A549 (cell line): ENCODE measurements at regions not wholly inside any gene's neighbourhood (a gene's known extent, or its start where the extent isn't known, plus 50 kb on each side); places are given as distances from the start of the nearest gene placed in this dataset.

Experiments
- ATAC-seq, 2 experiments: fragments of 200-7000 bp in 1 of 2; fragments of >200 bp in 1 of 2; cut with Nextera tagmentation in 1 of 2; cut with Tn5 transposase in 1 of 2; 3 replicates each; pipeline versions ENCODE4 v1.8.0 to v1.9.1; 2018 to 2020; ENCODE audit warnings: mild to moderate bottlenecking in 1 of 2, moderate library complexity in 1 of 2
- CTCF ChIA-PET: fragments of 300-600 bp; sonication (Branson Sonifier 250); formaldehyde crosslinking; extraction: SDS; loops from one replicate; lab custom pipeline; 2021; ENCODE audit warnings: antibody characterized with exemption, inconsistent platforms; lab: Yijun Ruan, JAX
- POLR2A ChIA-PET: fragments of 350-600 bp; formaldehyde crosslinking; extraction: SDS; loops from one replicate; lab custom pipeline; 2021; ENCODE audit warnings: antibody characterized with exemption, inconsistent platforms; lab: Yijun Ruan, JAX
- DNase-seq, 2 experiments: peaks; one replicate each; pipeline versions ENCODE4 v3.0.0 to v3.0.0-alpha.2; 2011 to 2016; ENCODE audit warnings: low read depth in 1 of 2, low spot score in 1 of 2
- FAIRE-seq: peaks from 2 replicates; lab custom pipeline; 2011; peaks lifted over from hg19 to GRCh38; lab: Jason Lieb, UNC
- H3K27ac ChIP-seq, 2 experiments: fragments of >200 bp; sonication (Bioruptor Twin); formaldehyde crosslinking; 3 replicates each; pipeline ENCODE4 v1.5.1; 2016 to 2017
- H3K4me1 ChIP-seq: fragments of >200 bp; sonication (Bioruptor Twin); formaldehyde crosslinking; 3 replicates; pipeline ENCODE4 v1.6.1; 2016
- H3K4me2 ChIP-seq: fragments of >200 bp; sonication (Bioruptor Twin); formaldehyde crosslinking; 3 replicates; pipeline ENCODE4 v1.6.1; 2016
- H3K4me3 ChIP-seq: fragments of >200 bp; sonication (Bioruptor Twin); formaldehyde crosslinking; 3 replicates; pipeline ENCODE4 v1.5.1; 2016
- H3K9me3 ChIP-seq: fragments of >200 bp; sonication (Bioruptor Twin); formaldehyde crosslinking; 3 replicates; pipeline ENCODE4 v1.6.1; 2016
- ATOH8 ChIP-seq: fragments of 250-450 bp; sonication (Bioruptor Pico); IDR thresholded peaks from 2 replicates; pipeline ENCODE4 v1.5.0; 2020; ENCODE audit warnings: low read depth, mild to moderate bottlenecking, moderate library complexity
- BCL3 ChIP-seq: fragments of >200 bp; sonication (Bioruptor Twin); formaldehyde crosslinking; IDR thresholded peaks from 3 replicates; pipeline ENCODE4 v1.6.1; 2016
- CBX2 ChIP-seq: fragments of 200-600 bp; sonication (generic); IDR thresholded peaks from 2 replicates; pipeline ENCODE4 v1.6.1; 2016; ENCODE audit warnings: low read depth, mild to moderate bottlenecking, borderline replicate concordance
- CBX8 ChIP-seq: fragments of 200-600 bp; sonication (generic); IDR thresholded peaks from 2 replicates; pipeline ENCODE4 v1.6.1; 2016
- CHD2 ChIP-seq: fragments of 150-350 bp; IDR thresholded peaks from 2 replicates; pipeline ENCODE4 v1.6.1; 2014; ENCODE audit warnings: low read length; ENCODE audit not compliant: partially characterized antibody
- CHD4 ChIP-seq: fragments of 200-600 bp; sonication (generic); IDR thresholded peaks from 2 replicates; pipeline ENCODE4 v1.6.1; 2016; ENCODE audit warnings: antibody characterized with exemption, mild to moderate bottlenecking, borderline replicate concordance
- EHF ChIP-seq: fragments of 250-450 bp; sonication (Bioruptor Pico); IDR thresholded peaks from 2 replicates; pipeline ENCODE4 v1.5.0; 2020; ENCODE audit warnings: mild to moderate bottlenecking
- ELK1 ChIP-seq: fragments of 150-350 bp; IDR thresholded peaks from 2 replicates; pipeline ENCODE4 v1.6.1; 2014; ENCODE audit warnings: low read depth, mild to moderate bottlenecking, low read length
- EP300 ChIP-seq, 2 experiments: fragments of >200 bp; sonication (Bioruptor Twin); formaldehyde crosslinking; IDR thresholded peaks; 2 replicates in 1 of 2; 3 replicates in 1 of 2; pipeline ENCODE4 v1.6.1; 2016 to 2017
- GATA3 ChIP-seq: IDR thresholded peaks from 2 replicates; pipeline ENCODE4 v1.6.1; 2012; ENCODE audit warnings: borderline replicate concordance
- HDAC2 ChIP-seq: fragments of 200-600 bp; sonication (generic); IDR thresholded peaks from 2 replicates; pipeline ENCODE4 v1.6.1; 2016
- HES2 ChIP-seq: fragments of >200 bp; sonication (Bioruptor Twin); formaldehyde crosslinking; IDR thresholded peaks from 2 replicates; pipeline ENCODE4 v1.6.1; 2016
- HEYL ChIP-seq: fragments of 250-450 bp; sonication (Bioruptor Pico); IDR thresholded peaks from 2 replicates; pipeline ENCODE4 v1.8.0; 2021; ENCODE audit warnings: mild to moderate bottlenecking, moderate library complexity
- HOXA7 ChIP-seq: fragments of 250-450 bp; sonication (Bioruptor Pico); IDR thresholded peaks from 2 replicates; pipeline ENCODE4 v1.5.0; 2020; ENCODE audit warnings: mild to moderate bottlenecking, moderate library complexity
- JUN ChIP-seq, 2 experiments: fragments of >200 bp; sonication (Bioruptor Twin); formaldehyde crosslinking; IDR thresholded peaks; 2 replicates in 1 of 2; 3 replicates in 1 of 2; pipeline ENCODE4 v1.6.1; 2016 to 2017
- KDM1A ChIP-seq: fragments of 200-600 bp; sonication (generic); IDR thresholded peaks from 2 replicates; pipeline ENCODE4 v1.6.1; 2016; ENCODE audit warnings: low read depth, mild to moderate bottlenecking
- KDM5A ChIP-seq: fragments of 200-600 bp; sonication (generic); IDR thresholded peaks from 2 replicates; pipeline ENCODE4 v1.6.1; 2016; ENCODE audit warnings: antibody characterized with exemption, mild to moderate bottlenecking
- MAFK ChIP-seq: fragments of 450-650 bp; IDR thresholded peaks from 2 replicates; pipeline ENCODE4 v1.6.1; 2014; ENCODE audit not compliant: partially characterized antibody
- NR3C1 ChIP-seq: fragments of >200 bp; sonication (Bioruptor Twin); formaldehyde crosslinking; IDR thresholded peaks from 3 replicates; pipeline ENCODE4 v1.6.1; 2017
- PHF8 ChIP-seq: fragments of 200-600 bp; sonication (generic); IDR thresholded peaks from 2 replicates; pipeline ENCODE4 v1.6.1; 2016; ENCODE audit warnings: low read depth, mild to moderate bottlenecking, antibody characterized with exemption, moderate library complexity, borderline replicate concordance
- RARB ChIP-seq: fragments of 250-450 bp; sonication (Bioruptor Pico); IDR thresholded peaks from 2 replicates; pipeline ENCODE4 v1.8.0; 2021; ENCODE audit warnings: mild to moderate bottlenecking, moderate library complexity
- ZSCAN20 ChIP-seq: fragments of 250-450 bp; sonication (Bioruptor Pico); IDR thresholded peaks from 2 replicates; pipeline ENCODE4 v1.8.0; 2022; ENCODE audit warnings: mild to moderate bottlenecking, moderate library complexity
- WGBS: methylation state at CpG from one replicate; pipeline ENCODE4 v1.1.6; 2017; ENCODE audit errors: missing lambda C conversion rate; 5-methylcytosine and 5-hydroxymethylcytosine counted together

- no peak overlapping the region for H3K4me2 ChIP-seq
- H3K9me3 ChIP-seq = no peaks in the 10 kb centered on the region
- no peak overlapping the region for H3K27ac ChIP-seq
- 44% methylated on average over 3 of the region's 3 CpGs for WGBS
- ChIA-PET CTCF (no interaction called here), POLR2A (no interaction called here)
- no peak overlapping the region for H3K4me3 ChIP-seq
- no peak for ATAC-seq
- no peak for DNase-seq
- TF ChIP-seq EP300 (IDR thresholded peaks at IDR 0.05) (no peak), CBX8 (no peak), MAFK (no peak), PHF8 (no peak), CHD4 (no peak), ZSCAN20 (no peak), KDM5A (no peak), CBX2 (no peak), ATOH8 (CRISPR knock-in tag) (no peak), HEYL (CRISPR knock-in tag) (no peak)
- no peaks in the 10 kb centered on the region for H3K4me1 ChIP-seq
- FAIRE-seq = no peak
Measured at GRCh38 chr12:59890896-59891579, 295.2 kb downstream of the SLC16A7 start.

GRCh38 chr12:59895166-59895775 is 299.4 kb downstream of the SLC16A7 start:
- ChIA-PET CTCF (no interaction called here), POLR2A (no interaction called here)
- H3K4me2 ChIP-seq = no peak overlapping the region
- no peaks in the 10 kb centered on the region for H3K9me3 ChIP-seq
- no peak for TF ChIP-seq EHF
- TF ChIP-seq KDM1A = no peak
- TF ChIP-seq KDM5A = no peak
- TF ChIP-seq CHD2 = no peak
- TF ChIP-seq GATA3 = no peak
- no peak for TF ChIP-seq RARB (CRISPR knock-in tag)
- no peak for TF ChIP-seq CBX2
- no peak for TF ChIP-seq HES2
- no peak for TF ChIP-seq JUN (IDR thresholded peaks at IDR 0.05)
- no peak for TF ChIP-seq BCL3
- no peak for TF ChIP-seq ELK1
- TF ChIP-seq HDAC2 = no peak
- ATAC-seq = no peak
- H3K27ac ChIP-seq = no peak overlapping the region
- no peak overlapping the region for H3K4me3 ChIP-seq
- 16% methylated on average over 1 of the region's 1 CpG for WGBS
- no peak for DNase-seq
- no peak for FAIRE-seq
- H3K4me1 ChIP-seq = no peaks in the 10 kb centered on the region

- DNase-seq = no peak
- Histone ChIP-seq H3K4me3 (no peak overlapping the region), H3K4me2 (no peak overlapping the region), H3K27ac (no peak overlapping the region), H3K4me1 (no peaks in the 10 kb centered on the region), H3K9me3 (no peaks in the 10 kb centered on the region)
- WGBS = 8% methylated on average over 3 of the region's 3 CpGs
- FAIRE-seq = no peak
- TF ChIP-seq NR3C1 (no peak), HOXA7 (CRISPR knock-in tag) (no peak)
- no peak for ATAC-seq
- POLR2A ChIA-PET = no interaction called here
- CTCF ChIA-PET = no interaction called here
Measured at GRCh38 chr12:59904874-59905521, 309.2 kb downstream of the SLC16A7 start.
